ENCODE measurements at regions not wholly inside any gene's neighbourhood (a gene's known extent, or its start where the extent isn't known, plus 50 kb on each side); places are given as distances from the start of the nearest gene placed in this dataset.

DNA sequence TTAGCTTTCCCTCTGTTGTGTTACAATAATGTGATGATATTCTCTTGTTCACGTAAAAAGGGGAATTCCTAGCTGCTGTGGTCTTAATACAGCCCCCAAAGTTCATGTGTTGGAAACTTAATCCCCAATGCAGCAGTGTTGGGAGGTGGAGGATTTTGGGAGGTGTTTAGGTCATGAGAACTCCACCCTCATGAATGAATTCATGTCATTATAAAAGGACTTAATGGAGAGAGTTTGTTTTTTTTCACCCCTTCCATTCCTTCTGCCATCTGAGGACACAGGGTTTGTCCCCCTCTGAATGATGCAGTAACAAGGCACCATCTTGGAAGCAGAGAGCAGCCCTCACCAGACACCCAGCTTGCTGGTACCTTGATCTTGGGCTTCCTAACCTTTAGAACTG, 253.4 kb upstream of the DDHD1 start:
- TF ChIP-seq PPARD (CRISPR knock-in tag; IDR thresholded peaks at IDR 0.05): no peak
- no peak for TF ChIP-seq CTCF (IDR thresholded peaks at IDR 0.05 in 2 of 3, conservative IDR thresholded peaks at IDR 0.05 in 1 of 3; ENCODE audit: insufficient read depth in 2 of 3, low read depth in 1 of 3, low read length in 3 of 3)
- TF ChIP-seq TAF1 (IDR thresholded peaks at IDR 0.05; ENCODE audit: control insufficient read depth, extremely low read depth, insufficient read depth, low read length, severe bottlenecking): no peak
